Tibial nerve (tissue), 4 donors: ENCODE measurements at regions not wholly inside any gene's neighbourhood (a gene's known extent, or its start where the extent isn't known, plus 50 kb on each side); places are given as distances from the start of the nearest gene placed in this dataset.

ENCODE experiments used
- DNase-seq, 2 donors: peaks; one replicate each; pipeline ENCODE4 v3.0.0-alpha.2; 2019; ENCODE audit warnings: low spot score in 2 of 2
- H3K27ac ChIP-seq, 4 donors: fragments of 200-600 bp; sonication (generic) in 3 of 4; one replicate each; pipeline ENCODE4 v1.5.1; 2017 to 2019; ENCODE audit warnings: mild to moderate bottlenecking in 1 of 4
- H3K27me3 ChIP-seq, 2 donors: fragments of 200-600 bp; sonication (generic) in 1 of 2; one replicate each; pipeline versions ENCODE4 v1.5.1 to v1.6.0; 2017 to 2019
- H3K36me3 ChIP-seq, 3 donors: fragments of 200-600 bp; sonication (generic); one replicate each; pipeline ENCODE4 v1.5.1; 2018 to 2019
- H3K4me1 ChIP-seq, 4 donors: fragments of 200-600 bp; sonication (generic) in 3 of 4; one replicate each; pipeline ENCODE4 v1.5.1; 2017 to 2019
- H3K4me3 ChIP-seq, 4 donors: fragments of 200-600 bp; sonication (generic) in 3 of 4; one replicate each; pipeline ENCODE4 v1.5.1; 2017 to 2019; ENCODE audit warnings: mild to moderate bottlenecking in 1 of 4, moderate library complexity in 1 of 4
- H3K9me3 ChIP-seq, 4 donors: fragments of 200-600 bp; sonication (generic) in 3 of 4; one replicate each; pipeline ENCODE4 v1.5.1; 2017 to 2019
- CTCF ChIP-seq, 5 experiments: fragments of 200-600 bp in 3 of 5; fragments of 450-650 bp in 2 of 5; sonication (generic) in 3 of 5; IDR thresholded peaks; one replicate each; pipeline ENCODE4 v1.5.1; 2016 to 2019; ENCODE audit warnings: antibody characterized with exemption in 5 of 5, mild to moderate bottlenecking in 3 of 5, moderate library complexity in 2 of 5
- EP300 ChIP-seq, 2 donors: sonication (generic); formaldehyde crosslinking; IDR thresholded peaks; one replicate each; pipeline ENCODE4 v1.6.1; 2017; ENCODE audit warnings: antibody characterized with exemption in 2 of 2, mild to moderate bottlenecking in 1 of 2
- POLR2A ChIP-seq, 2 donors: fragments of 450-650 bp; IDR thresholded peaks; one replicate each; pipeline ENCODE4 v1.6.1; 2017; ENCODE audit warnings: antibody characterized with exemption in 2 of 2, mild to moderate bottlenecking in 2 of 2, moderate library complexity in 2 of 2
- WGBS, 2 donors: methylation state at CpG; one replicate each; pipeline ENCODE4 v1.1.5; 2018; 5-methylcytosine and 5-hydroxymethylcytosine counted together

DNA sequence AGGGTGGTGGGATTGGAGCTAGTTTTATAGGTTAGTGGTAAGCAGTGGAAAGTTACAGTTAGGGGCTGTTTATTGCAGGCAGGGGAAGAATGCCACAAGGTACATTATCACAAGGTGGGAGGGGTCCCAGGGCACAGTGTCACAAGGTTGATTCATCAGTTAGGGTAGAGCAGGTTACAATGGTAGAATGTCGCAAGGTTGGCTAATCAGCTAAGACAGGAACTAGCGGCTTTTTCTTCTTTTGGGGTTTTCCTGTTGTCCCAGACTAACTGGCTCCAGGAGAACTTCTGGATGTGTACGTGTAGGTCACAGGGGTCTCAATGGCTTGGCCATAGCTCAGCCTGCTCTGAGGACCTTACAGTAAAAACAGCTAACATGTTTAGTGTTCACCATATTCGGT, 1221.1 kb downstream of the SLITRK1 start:
- 86 to 89% methylated on average over 4 of the region's 4 CpGs for WGBS, 2 donors
- no peaks in the 10 kb centered on the region for H3K27me3 ChIP-seq
- no peaks in the 10 kb centered on the region for H3K4me1 ChIP-seq
- H3K36me3 ChIP-seq: no peaks in the 10 kb centered on the region
- H3K9me3 ChIP-seq: no peaks in the 10 kb centered on the region
- H3K4me3 ChIP-seq: no peak overlapping the region
- no peak overlapping the region for H3K27ac ChIP-seq
- TF ChIP-seq POLR2A (IDR thresholded peaks at IDR 0.05) (no peak), EP300 (IDR thresholded peaks at IDR 0.05) (no peak), CTCF (IDR thresholded peaks at IDR 0.05) (no peak)
- DNase-seq: no peak

DNA sequence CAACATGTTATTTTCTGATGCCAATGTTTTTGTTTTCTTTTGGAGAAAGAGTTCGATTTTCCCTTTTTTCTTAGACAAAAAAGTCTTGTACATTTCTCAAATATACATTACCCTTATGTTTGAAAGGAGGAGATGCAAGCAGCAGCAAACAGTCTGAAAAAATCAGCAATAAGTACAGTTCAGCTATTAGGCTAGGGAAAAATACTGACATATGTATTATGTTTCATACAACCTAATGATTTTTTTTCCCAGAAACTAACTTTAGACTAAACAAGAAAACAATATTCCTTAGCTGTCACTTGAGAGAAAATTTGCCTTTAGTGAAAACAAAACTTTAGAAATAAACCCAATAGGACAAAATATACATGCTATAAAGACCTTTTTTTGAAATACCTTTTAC, 1223.5 kb downstream of the SLITRK1 start:
- Histone ChIP-seq H3K27ac (no peak overlapping the region), H3K27me3 (no peaks in the 10 kb centered on the region), H3K4me1 (no peaks in the 10 kb centered on the region), H3K9me3 (no peaks in the 10 kb centered on the region), H3K36me3 (no peaks in the 10 kb centered on the region), H3K4me3 (no peak overlapping the region)
- DNase-seq: no peak
- WGBS, 2 donors: 53 to 61% methylated on average over 1 of the region's 1 CpG
- TF ChIP-seq EP300 (IDR thresholded peaks at IDR 0.05): no peak
- no peak for TF ChIP-seq CTCF (IDR thresholded peaks at IDR 0.05)
- TF ChIP-seq POLR2A (IDR thresholded peaks at IDR 0.05): no peak

DNA sequence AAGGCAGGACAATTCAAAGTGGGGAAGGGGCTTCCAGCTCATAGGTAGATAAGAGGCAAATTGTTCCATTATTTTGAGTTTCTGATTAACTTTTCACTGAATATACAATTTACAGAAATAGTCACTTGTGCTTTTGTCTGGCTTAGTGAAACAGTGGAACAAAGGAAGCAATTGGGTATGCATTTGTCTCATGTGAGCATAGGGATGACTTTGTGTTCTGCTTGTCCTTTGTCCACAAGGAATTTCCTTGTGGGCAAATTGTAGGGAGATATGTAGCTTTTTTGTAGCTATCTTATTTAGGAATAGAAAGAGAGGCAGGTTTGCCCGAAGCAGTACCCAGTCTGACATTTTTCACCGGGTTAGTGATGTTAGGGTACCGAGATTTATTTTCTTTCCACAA, 1224.8 kb downstream of the SLITRK1 start:
- Histone ChIP-seq H3K27ac (no peak overlapping the region), H3K9me3 (no peaks in the 10 kb centered on the region), H3K36me3 (no peaks in the 10 kb centered on the region), H3K4me3 (no peak overlapping the region), H3K4me1 (no peaks in the 10 kb centered on the region), H3K27me3 (no peaks in the 10 kb centered on the region)
- no peak for TF ChIP-seq EP300 (IDR thresholded peaks at IDR 0.05)
- TF ChIP-seq CTCF (IDR thresholded peaks at IDR 0.05): no peak
- TF ChIP-seq POLR2A (IDR thresholded peaks at IDR 0.05): no peak
- WGBS, 2 donors: 67 to 76% methylated on average over 3 of the region's 3 CpGs
- no peak for DNase-seq

GRCh38 chr13:82654861-82655855, 1227.1 kb downstream of the SLITRK1 start:
- H3K27ac ChIP-seq: peak overlapping the region in 1 of 4 donors; percentile 70

GRCh38 chr13:82654143-82654542, 1228.1 kb downstream of the SLITRK1 start:
- DNase-seq: no peak
- H3K9me3 ChIP-seq: no peaks in the 10 kb centered on the region
- H3K4me3 ChIP-seq: no peak overlapping the region
- no peak overlapping the region for H3K27ac ChIP-seq
- H3K4me1 ChIP-seq: no peaks in the 10 kb centered on the region
- H3K27me3 ChIP-seq: no peaks in the 10 kb centered on the region
- H3K36me3 ChIP-seq: no peaks in the 10 kb centered on the region
- 78 to 87% methylated on average over 1 of the region's 1 CpG for WGBS, 2 donors
- TF ChIP-seq EP300 (IDR thresholded peaks at IDR 0.05) (no peak), CTCF (IDR thresholded peaks at IDR 0.05) (no peak), POLR2A (IDR thresholded peaks at IDR 0.05) (no peak)

More at GRCh38 chr13:82654861-82655855, 1227.1 kb downstream of the SLITRK1 start:
- TF ChIP-seq EP300 (IDR thresholded peaks at IDR 0.05) (peak in 1 of 2 donors; percentile 57), POLR2A (IDR thresholded peaks at IDR 0.05) (no peak)
- no peaks in the 10 kb centered on the region for H3K27me3 ChIP-seq
- DNase-seq: peak; percentile 70 to 74
- H3K36me3 ChIP-seq: no peaks in the 10 kb centered on the region
- no peak overlapping the region for H3K4me3 ChIP-seq
- no peaks in the 10 kb centered on the region for H3K9me3 ChIP-seq
- 64 to 80% methylated on average over 14 to 16 of the region's 16 CpGs for WGBS, 2 donors
- no peaks in the 10 kb centered on the region for H3K4me1 ChIP-seq
